ELR (cell line): ENCODE measurements at regions not wholly inside any gene's neighbourhood (a gene's known extent, or its start where the extent isn't known, plus 50 kb on each side); places are given as distances from the start of the nearest gene placed in this dataset.
"Not testable (repeated sequence)": the region's sequence is repeated elsewhere in the genome, so short reads cannot be mapped to it uniquely, and the experiment has no call there.

Experiments
- DNase-seq: peaks from one replicate; pipeline ENCODE4 v3.0.0-alpha.2; 2015; ENCODE audit warnings: low read depth

- no peak for DNase-seq
Observed at GRCh38 chrX:138018145-138018799, 452.3 kb downstream of the ZIC3 start.

- no peak for DNase-seq
Observed at GRCh38 chrX:138020941-138021340, 455.0 kb downstream of the ZIC3 start.

- peak; percentile 1 for DNase-seq
Observed at GRCh38 chrX:138026211-138026610, 460.3 kb downstream of the ZIC3 start.

GRCh38 chrX:138031715-138032114, 465.8 kb downstream of the ZIC3 start:
- DNase-seq = no peak

- DNase-seq = no peak
Observed at GRCh38 chrX:138034136-138034535, 468.2 kb downstream of the ZIC3 start.

GRCh38 chrX:138037548-138037947, 471.6 kb downstream of the ZIC3 start:
- DNase-seq = no peak

GRCh38 chrX:138057883-138058282, 492.0 kb downstream of the ZIC3 start:
- no peak for DNase-seq

- DNase-seq = no peak
Observed at GRCh38 chrX:138058931-138059330, 493.0 kb downstream of the ZIC3 start.

- no peak for DNase-seq
Observed at GRCh38 chrX:138067415-138067814, 501.5 kb downstream of the ZIC3 start.

- no peak for DNase-seq
Observed at GRCh38 chrX:138073626-138074025, 507.7 kb downstream of the ZIC3 start.

- DNase-seq = no peak
Observed at GRCh38 chrX:138082251-138082650, 516.3 kb downstream of the ZIC3 start.

GRCh38 chrX:138082896-138083295, 517.0 kb downstream of the ZIC3 start:
- no peak for DNase-seq

GRCh38 chrX:138110910-138111309, 545.0 kb downstream of the ZIC3 start:
- DNase-seq = not testable (repeated sequence)

- DNase-seq = peak; percentile 42
Observed at GRCh38 chrX:138127314-138127713, 561.4 kb downstream of the ZIC3 start.

- DNase-seq = peak; percentile 18
Observed at GRCh38 chrX:138128027-138128671, 562.2 kb downstream of the ZIC3 start.

- no peak for DNase-seq
Observed at GRCh38 chrX:138150709-138151108, 560.8 kb downstream of the FGF13 start.

GRCh38 chrX:138157850-138158249, 553.7 kb downstream of the FGF13 start:
- DNase-seq = no peak

- DNase-seq = peak; percentile 11
Observed at GRCh38 chrX:138191998-138192397, 519.5 kb downstream of the FGF13 start.

- no peak for DNase-seq
Observed at GRCh38 chrX:138229718-138230117, 481.8 kb downstream of the FGF13 start.

- no peak for DNase-seq
Observed at GRCh38 chrX:138240266-138240665, 471.3 kb downstream of the FGF13 start.

- no peak for DNase-seq
Observed at GRCh38 chrX:138254001-138254400, 457.5 kb downstream of the FGF13 start.

GRCh38 chrX:138255373-138255772, 456.1 kb downstream of the FGF13 start:
- no peak for DNase-seq

- not testable (repeated sequence) for DNase-seq
Observed at GRCh38 chrX:138264095-138264494, 447.4 kb downstream of the FGF13 start.

GRCh38 chrX:138270931-138271330, 440.6 kb downstream of the FGF13 start:
- no peak for DNase-seq
